Transverse colon (tissue), 4 donors: ENCODE measurements at regions not wholly inside any gene's neighbourhood (a gene's known extent, or its start where the extent isn't known, plus 50 kb on each side); places are given as distances from the start of the nearest gene placed in this dataset.

Source experiments
- CTCF ChIP-seq, 5 experiments: fragments of 200-600 bp in 3 of 5; fragments of 450-650 bp in 2 of 5; sonication (generic) in 3 of 5; IDR thresholded peaks; 1 replicate in 2 of 5; 2 replicates in 3 of 5; pipeline ENCODE4 v1.5.1; 2016 to 2017; ENCODE audit warnings: antibody characterized with exemption in 5 of 5, inconsistent platforms in 3 of 5, mild to moderate bottlenecking in 2 of 5, moderate library complexity in 1 of 5
- EP300 ChIP-seq: sonication (generic); formaldehyde crosslinking; IDR thresholded peaks from one replicate; pipeline ENCODE4 v1.6.1; 2017; ENCODE audit warnings: antibody characterized with exemption, low read depth
- POLR2A ChIP-seq: fragments of 450-650 bp; IDR thresholded peaks from one replicate; pipeline ENCODE4 v1.6.1; 2016; ENCODE audit warnings: antibody characterized with exemption, mild to moderate bottlenecking, moderate library complexity
- POLR2AphosphoS5 ChIP-seq, 3 donors: sonication (generic); formaldehyde crosslinking; IDR thresholded peaks; one replicate each; pipeline ENCODE4 v1.6.1; 2016; ENCODE audit warnings: antibody characterized with exemption in 3 of 3

GRCh38 chr20:58568126-58568482 lies 52.9 kb upstream of the APCDD1L start:
- no peak for TF ChIP-seq CTCF (IDR thresholded peaks at IDR 0.05)
- TF ChIP-seq POLR2A, result no peak
- no peak for TF ChIP-seq POLR2AphosphoS5 (IDR thresholded peaks at IDR 0.05)
- TF ChIP-seq EP300, result no peak
